Activated CD4-positive, alpha-beta T cell treated with anti-CD3 and anti-CD28 coated beads for 48 hours (primary cell): ENCODE measurements at regions not wholly inside any gene's neighbourhood (a gene's known extent, or its start where the extent isn't known, plus 50 kb on each side); places are given as distances from the start of the nearest gene placed in this dataset.
"Not testable (repeated sequence)": the region's sequence is repeated elsewhere in the genome, so short reads cannot be mapped to it uniquely, and the experiment has no call there.

Experiments used
- DNase-seq: peaks from one replicate; pipeline ENCODE4 v3.0.0-alpha.2; 2020

- DNase-seq: no peak
These were observed 246.8 kb upstream of the SFSWAP start for GRCh38 chr12:131464081-131464480.

- no peak for DNase-seq
These were observed 244.6 kb upstream of the SFSWAP start for GRCh38 chr12:131466306-131466705.

GRCh38 chr12:131466932-131467331 lies 244.0 kb upstream of the SFSWAP start:
- DNase-seq: no peak

GRCh38 chr12:131468206-131468605 lies 242.7 kb upstream of the SFSWAP start:
- DNase-seq: no peak

GRCh38 chr12:131469945-131470344 lies 240.9 kb upstream of the SFSWAP start:
- DNase-seq: not testable (repeated sequence)

- DNase-seq: no peak
These were observed 239.5 kb upstream of the SFSWAP start for GRCh38 chr12:131471271-131471905.

- DNase-seq: no peak
These were observed 238.8 kb upstream of the SFSWAP start for GRCh38 chr12:131471946-131472732.

- no peak for DNase-seq
These were observed 237.6 kb upstream of the SFSWAP start for GRCh38 chr12:131473261-131473660.

- no peak for DNase-seq
These were observed 236.9 kb upstream of the SFSWAP start for GRCh38 chr12:131473741-131474709.

GRCh38 chr12:131475012-131475411 lies 235.9 kb upstream of the SFSWAP start:
- DNase-seq: not testable (repeated sequence)

- DNase-seq: no peak
These were observed 233.3 kb upstream of the SFSWAP start for GRCh38 chr12:131477613-131478012.

- DNase-seq: no peak
These were observed 232.4 kb upstream of the SFSWAP start for GRCh38 chr12:131478468-131478867.

- no peak for DNase-seq
These were observed 228.7 kb upstream of the SFSWAP start for GRCh38 chr12:131482199-131482598.

GRCh38 chr12:131482686-131483085 lies 228.2 kb upstream of the SFSWAP start:
- no peak for DNase-seq

- DNase-seq: no peak
These were observed 224.2 kb upstream of the SFSWAP start for GRCh38 chr12:131486451-131487230.

GRCh38 chr12:131487388-131488124 lies 223.3 kb upstream of the SFSWAP start:
- DNase-seq: no peak

- DNase-seq: no peak
These were observed 221.2 kb upstream of the SFSWAP start for GRCh38 chr12:131489718-131490117.

GRCh38 chr12:131491155-131491554 lies 219.7 kb upstream of the SFSWAP start:
- no peak for DNase-seq

- no peak for DNase-seq
These were observed 218.9 kb upstream of the SFSWAP start for GRCh38 chr12:131491916-131492490.

GRCh38 chr12:131493068-131493826 lies 217.6 kb upstream of the SFSWAP start:
- DNase-seq: no peak

GRCh38 chr12:131494216-131494615 lies 216.7 kb upstream of the SFSWAP start:
- no peak for DNase-seq
